ENCODE measurements at regions not wholly inside any gene's neighbourhood (a gene's known extent, or its start where the extent isn't known, plus 50 kb on each side); places are given as distances from the start of the nearest gene placed in this dataset.
"Not testable (repeated sequence)": the region's sequence is repeated elsewhere in the genome, so short reads cannot be mapped to it uniquely, and the experiment has no call there.

DNA sequence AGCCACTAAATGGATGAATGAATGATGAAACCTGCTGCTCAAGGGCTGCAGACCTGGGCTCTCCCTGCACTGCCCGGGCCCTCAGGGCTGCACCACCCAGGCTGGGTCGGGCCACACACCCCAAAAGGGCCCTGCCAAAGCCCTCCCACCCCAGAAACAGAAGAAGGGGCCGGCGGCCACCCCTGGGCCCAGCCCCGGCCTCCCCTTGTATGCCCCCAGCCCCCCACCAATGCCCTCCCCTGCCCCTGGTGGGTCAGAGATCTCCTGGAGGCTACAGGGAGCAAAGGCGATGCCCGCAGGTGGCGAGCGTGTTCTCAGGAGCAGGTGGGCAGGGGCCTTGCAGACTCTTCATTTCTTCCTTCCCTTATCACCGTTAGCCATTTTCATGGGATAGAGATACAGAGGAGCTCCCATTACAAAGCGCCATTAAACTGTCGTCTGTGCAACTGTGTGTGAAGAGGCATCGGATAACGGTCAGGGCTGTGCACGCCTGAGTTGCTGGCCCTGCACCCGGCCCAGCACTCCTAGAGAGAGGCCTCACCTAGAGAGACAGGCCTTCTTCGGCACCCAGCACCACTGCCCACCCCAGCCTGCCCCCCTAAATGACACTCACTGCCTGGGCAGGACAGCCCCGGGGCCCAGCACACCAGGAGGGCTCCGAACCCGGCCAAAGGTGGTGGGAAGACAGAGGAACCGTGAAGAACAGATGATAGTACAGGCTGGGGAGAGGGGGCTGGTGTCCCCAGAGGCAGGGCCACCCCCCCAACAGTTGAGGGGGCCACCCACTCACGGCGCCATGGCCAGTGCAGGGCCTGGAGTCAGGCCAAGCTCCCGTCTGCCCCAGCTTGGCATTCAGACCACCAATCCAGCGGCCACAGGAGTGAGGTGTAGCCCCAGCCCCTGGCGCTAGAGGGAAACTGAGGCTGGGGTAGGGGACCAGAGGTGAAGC lies 133.7 kb downstream of the FAM53A start:
- Mint-ChIP-seq H3K27ac (ENCODE audit: unreplicated experiment) (no peak overlapping the region), H3K36me3 (ENCODE audit: low read depth) (no peaks in the 10 kb centered on the region), H3K4me1 (ENCODE audit: low read depth) (peaks cover 4% of the 10 kb centered on the region), H3K9me3 (ENCODE audit: low read depth) (no peaks in the 10 kb centered on the region), H3K4me3 (ENCODE audit: unreplicated experiment) (no peak overlapping the region), H3K27me3 (ENCODE audit: low read depth) (peaks cover 19% of the 10 kb centered on the region)
- peak; percentile 67 for DNase-seq (ENCODE audit: low spot score)
- TF ChIP-seq, protein P1, sequence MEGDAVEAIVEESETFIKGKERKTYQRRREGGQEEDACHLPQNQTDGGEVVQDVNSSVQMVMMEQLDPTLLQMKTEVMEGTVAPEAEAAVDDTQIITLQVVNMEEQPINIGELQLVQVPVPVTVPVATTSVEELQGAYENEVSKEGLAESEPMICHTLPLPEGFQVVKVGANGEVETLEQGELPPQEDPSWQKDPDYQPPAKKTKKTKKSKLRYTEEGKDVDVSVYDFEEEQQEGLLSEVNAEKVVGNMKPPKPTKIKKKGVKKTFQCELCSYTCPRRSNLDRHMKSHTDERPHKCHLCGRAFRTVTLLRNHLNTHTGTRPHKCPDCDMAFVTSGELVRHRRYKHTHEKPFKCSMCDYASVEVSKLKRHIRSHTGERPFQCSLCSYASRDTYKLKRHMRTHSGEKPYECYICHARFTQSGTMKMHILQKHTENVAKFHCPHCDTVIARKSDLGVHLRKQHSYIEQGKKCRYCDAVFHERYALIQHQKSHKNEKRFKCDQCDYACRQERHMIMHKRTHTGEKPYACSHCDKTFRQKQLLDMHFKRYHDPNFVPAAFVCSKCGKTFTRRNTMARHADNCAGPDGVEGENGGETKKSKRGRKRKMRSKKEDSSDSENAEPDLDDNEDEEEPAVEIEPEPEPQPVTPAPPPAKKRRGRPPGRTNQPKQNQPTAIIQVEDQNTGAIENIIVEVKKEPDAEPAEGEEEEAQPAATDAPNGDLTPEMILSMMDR (IDR thresholded peaks at IDR 0.05), result no peak

GRCh38 chr4:1549638-1550035 lies 134.5 kb downstream of the FAM53A start:
- H3K4me3 Mint-ChIP-seq (ENCODE audit: unreplicated experiment), result no peak overlapping the region
- no peaks in the 10 kb centered on the region for H3K9me3 Mint-ChIP-seq (ENCODE audit: low read depth)
- H3K36me3 Mint-ChIP-seq (ENCODE audit: low read depth), result no peaks in the 10 kb centered on the region
- DNase-seq (ENCODE audit: low spot score), result peak; percentile 81
- peaks cover 12% of the 10 kb centered on the region for H3K27me3 Mint-ChIP-seq (ENCODE audit: low read depth)
- no peak overlapping the region for H3K27ac Mint-ChIP-seq (ENCODE audit: unreplicated experiment)
- TF ChIP-seq, protein P1 (IDR thresholded peaks at IDR 0.05), result no peak
- H3K4me1 Mint-ChIP-seq (ENCODE audit: low read depth), result peaks cover 4% of the 10 kb centered on the region

DNA sequence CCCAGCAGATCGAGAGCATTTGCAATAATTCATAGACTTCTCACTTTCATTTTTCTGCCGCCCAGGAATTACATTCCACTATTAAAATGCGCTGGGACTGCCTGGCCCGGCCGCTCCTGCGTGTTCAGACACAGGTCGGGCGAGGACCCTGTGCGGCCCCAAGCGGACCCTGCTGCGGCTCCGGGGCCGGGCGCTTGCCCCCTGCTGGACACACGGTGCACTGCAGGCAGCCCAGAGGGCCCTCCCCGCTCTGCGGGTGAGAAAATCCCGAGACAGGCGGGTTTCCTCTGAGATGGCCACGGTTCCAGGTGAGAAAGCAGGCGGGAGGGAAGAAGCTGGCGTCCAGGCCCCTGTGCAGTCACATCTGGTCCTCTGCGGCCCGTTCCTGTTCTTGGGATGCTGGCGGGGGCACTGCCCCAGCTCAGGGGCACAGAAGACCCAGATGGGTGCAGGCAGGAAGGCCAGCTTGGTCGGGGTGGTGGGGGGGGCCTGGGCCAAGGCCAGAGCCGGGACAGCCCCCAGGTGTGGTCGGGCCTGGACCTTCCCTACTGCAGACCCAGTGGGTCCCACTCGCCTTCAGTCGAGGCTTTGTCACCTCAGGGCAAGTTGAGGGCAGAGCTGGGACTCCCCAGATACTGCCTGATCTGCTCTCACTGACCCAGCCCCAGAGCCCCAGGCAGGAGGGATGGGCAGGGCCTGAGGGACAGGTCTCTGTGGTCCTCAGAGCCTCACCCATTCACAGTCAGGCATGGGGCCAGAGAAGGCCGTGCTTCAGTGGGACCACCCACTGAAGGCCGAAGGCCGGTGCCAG lies 135.1 kb downstream of the FAM53A start:
- not testable (repeated sequence) for H3K27ac Mint-ChIP-seq (ENCODE audit: unreplicated experiment); H3K4me1 Mint-ChIP-seq (ENCODE audit: low read depth); H3K4me3 Mint-ChIP-seq (ENCODE audit: unreplicated experiment); H3K9me3 Mint-ChIP-seq (ENCODE audit: low read depth); H3K36me3 Mint-ChIP-seq (ENCODE audit: low read depth)
- peak; percentile 68 for DNase-seq (ENCODE audit: low spot score)
- TF ChIP-seq, protein P1 (IDR thresholded peaks at IDR 0.05), result peak; percentile 92
- H3K27me3 Mint-ChIP-seq (ENCODE audit: low read depth), result peaks cover 10% of the 10 kb centered on the region

DNA sequence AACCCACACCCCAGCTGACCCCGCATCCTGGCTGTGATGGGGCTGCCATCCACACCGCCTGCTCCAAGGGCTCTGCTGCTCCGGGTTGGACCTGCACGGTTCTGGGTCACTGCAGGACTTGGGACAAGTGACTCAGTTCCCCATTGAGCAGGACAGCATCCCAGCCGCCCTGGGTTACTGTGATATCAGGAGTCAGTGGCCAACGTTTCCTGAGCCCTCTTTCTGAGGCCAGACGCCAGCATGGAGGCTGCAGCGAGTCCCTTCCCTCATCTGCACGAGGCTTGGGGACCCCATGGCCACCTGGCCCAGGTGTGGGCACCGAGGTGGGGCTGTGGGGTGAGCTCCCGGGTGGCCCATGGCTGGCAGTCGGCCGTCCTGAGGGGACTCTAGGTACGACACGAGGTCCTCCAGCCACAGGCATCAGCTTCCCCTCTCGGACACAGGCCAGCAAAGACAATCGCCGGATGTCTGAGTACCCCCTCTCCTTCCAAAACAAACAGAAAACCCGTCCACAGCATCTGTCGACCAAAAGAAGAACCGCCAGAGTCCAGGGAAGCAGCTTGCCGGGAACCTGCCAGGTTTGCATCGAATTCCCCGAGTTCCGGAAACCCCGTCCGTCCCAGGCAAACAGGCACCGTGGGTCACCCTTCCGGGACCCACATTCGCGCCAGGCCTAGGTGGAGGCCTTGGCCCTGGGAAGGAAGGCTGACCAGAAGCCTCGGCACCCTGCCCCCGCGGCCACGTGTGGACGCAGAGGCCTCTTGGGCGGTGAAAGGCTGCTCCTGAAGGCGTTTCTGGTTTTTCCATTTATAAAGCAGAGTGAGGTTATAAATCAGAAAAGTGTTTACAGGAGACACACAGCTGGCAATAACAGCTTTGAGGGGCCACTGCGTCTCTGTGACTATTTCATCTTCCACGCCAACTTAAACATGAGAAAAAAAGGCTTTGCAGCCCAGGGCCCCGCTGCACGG lies 136.0 kb downstream of the FAM53A start:
- peak; percentile 88 for DNase-seq (ENCODE audit: low spot score)
- Mint-ChIP-seq H3K4me3 (ENCODE audit: unreplicated experiment) (no peak overlapping the region), H3K9me3 (ENCODE audit: low read depth) (no peaks in the 10 kb centered on the region), H3K4me1 (ENCODE audit: low read depth) (peaks cover 4% of the 10 kb centered on the region), H3K27ac (ENCODE audit: unreplicated experiment) (no peak overlapping the region), H3K27me3 (ENCODE audit: low read depth) (peaks cover 10% of the 10 kb centered on the region), H3K36me3 (ENCODE audit: low read depth) (no peaks in the 10 kb centered on the region)
- TF ChIP-seq, protein P1 (IDR thresholded peaks at IDR 0.05), result no peak
